ENCODE measurements at regions not wholly inside any gene's neighbourhood (a gene's known extent, or its start where the extent isn't known, plus 50 kb on each side); places are given as distances from the start of the nearest gene placed in this dataset.

GRCh38 chr10:10392511-10392910, 625.2 kb upstream of the CELF2 start:
- TF ChIP-seq POLR2A (IDR thresholded peaks at IDR 0.05) (no peak), POLR2AphosphoS5 (IDR thresholded peaks at IDR 0.05; ENCODE audit: insufficient read depth in 1 of 2, low read depth in 1 of 2) (no peak), CTCF (IDR thresholded peaks at IDR 0.05) (no peak)
- intact Hi-C loops (cut with DNase I), result no loop called here
- no peaks in the 10 kb centered on the region for H3K27me3 ChIP-seq
- no peaks in the 10 kb centered on the region for H3K4me1 ChIP-seq
- DNase-seq (ENCODE audit: extremely low spot score in 2 of 2), result no peak
- no peak overlapping the region for H3K27ac ChIP-seq
- no peak overlapping the region for H3K4me3 ChIP-seq
- no peaks in the 10 kb centered on the region for H3K36me3 ChIP-seq
- H3K9me3 ChIP-seq, result no peaks in the 10 kb centered on the region

- H3K4me1 ChIP-seq, result no peaks in the 10 kb centered on the region
- H3K4me3 ChIP-seq, result no peak overlapping the region
- no peaks in the 10 kb centered on the region for H3K9me3 ChIP-seq
- no peak overlapping the region for H3K27ac ChIP-seq
- no peaks in the 10 kb centered on the region for H3K36me3 ChIP-seq
- no peak for DNase-seq (ENCODE audit: extremely low spot score in 2 of 2)
- intact Hi-C loops (cut with DNase I), result no loop called here
- TF ChIP-seq POLR2AphosphoS5 (IDR thresholded peaks at IDR 0.05; ENCODE audit: insufficient read depth in 1 of 2, low read depth in 1 of 2) (no peak), POLR2A (IDR thresholded peaks at IDR 0.05) (no peak), CTCF (IDR thresholded peaks at IDR 0.05) (no peak)
- no peaks in the 10 kb centered on the region for H3K27me3 ChIP-seq
Observed at GRCh38 chr10:10394933-10395658, 622.6 kb upstream of the CELF2 start.

GRCh38 chr10:10396601-10397000, 621.1 kb upstream of the CELF2 start:
- Histone ChIP-seq H3K4me3 (no peak overlapping the region), H3K36me3 (no peaks in the 10 kb centered on the region), H3K27me3 (no peaks in the 10 kb centered on the region), H3K27ac (no peak overlapping the region), H3K4me1 (no peaks in the 10 kb centered on the region), H3K9me3 (no peaks in the 10 kb centered on the region)
- intact Hi-C loops (cut with DNase I), result no loop called here
- no peak for DNase-seq (ENCODE audit: extremely low spot score in 2 of 2)
- no peak for TF ChIP-seq POLR2AphosphoS5 (IDR thresholded peaks at IDR 0.05; ENCODE audit: insufficient read depth in 1 of 2, low read depth in 1 of 2)
- TF ChIP-seq CTCF (IDR thresholded peaks at IDR 0.05), result no peak

GRCh38 chr10:10397906-10398305, 619.8 kb upstream of the CELF2 start:
- Histone ChIP-seq H3K9me3 (no peaks in the 10 kb centered on the region), H3K4me1 (no peaks in the 10 kb centered on the region), H3K36me3 (no peaks in the 10 kb centered on the region), H3K27ac (no peak overlapping the region), H3K4me3 (no peak overlapping the region), H3K27me3 (no peaks in the 10 kb centered on the region)
- intact Hi-C loops (cut with DNase I), result no loop called here
- no peak for DNase-seq (ENCODE audit: extremely low spot score in 2 of 2)
- TF ChIP-seq POLR2AphosphoS5 (IDR thresholded peaks at IDR 0.05; ENCODE audit: insufficient read depth in 1 of 2, low read depth in 1 of 2) (no peak), POLR2A (IDR thresholded peaks at IDR 0.05) (no peak), CTCF (IDR thresholded peaks at IDR 0.05) (no peak)

- intact Hi-C loops (cut with DNase I), result no loop called here
- H3K27me3 ChIP-seq, result no peaks in the 10 kb centered on the region
- H3K4me3 ChIP-seq, result no peak overlapping the region
- H3K36me3 ChIP-seq, result no peaks in the 10 kb centered on the region
- no peak overlapping the region for H3K27ac ChIP-seq
- no peaks in the 10 kb centered on the region for H3K4me1 ChIP-seq
- H3K9me3 ChIP-seq, result no peaks in the 10 kb centered on the region
- DNase-seq (ENCODE audit: extremely low spot score in 2 of 2), result no peak
- TF ChIP-seq CTCF (IDR thresholded peaks at IDR 0.05) (no peak), POLR2A (IDR thresholded peaks at IDR 0.05) (no peak), POLR2AphosphoS5 (IDR thresholded peaks at IDR 0.05; ENCODE audit: insufficient read depth in 1 of 2, low read depth in 1 of 2) (no peak)
Observed at GRCh38 chr10:10403762-10404161, 613.9 kb upstream of the CELF2 start.
